SK-N-SH (cell line): ENCODE measurements at regions not wholly inside any gene's neighbourhood (a gene's known extent, or its start where the extent isn't known, plus 50 kb on each side); places are given as distances from the start of the nearest gene placed in this dataset.
A peak's percentile ranks its signal among the peaks of the same experiment; 100 is the strongest.

Experiments used
- CHD2 ChIP-seq: fragments of 150-350 bp; IDR thresholded peaks from 2 replicates; pipeline ENCODE4 v1.6.1; 2018; ENCODE audit warnings: low read length; ENCODE audit not compliant: partially characterized antibody
- ELF1 ChIP-seq: IDR thresholded peaks from 2 replicates; pipeline ENCODE4 v1.4.0; 2012
- GABPA ChIP-seq: IDR thresholded peaks from 2 replicates; pipeline ENCODE4 v1.4.0; 2012; ENCODE audit warnings: low read depth, mild to moderate bottlenecking
- NFIC ChIP-seq: IDR thresholded peaks from 2 replicates; pipeline ENCODE4 v1.4.0; 2012; ENCODE audit warnings: borderline replicate concordance
- TF ChIP-seq, protein P1 (sequence below): fragments of 200-600 bp; sonication (generic); IDR thresholded peaks from 2 replicates; pipeline ENCODE4 v1.6.1; 2017; ENCODE audit warnings: antibody characterized with exemption, mild to moderate bottlenecking, moderate library complexity
- TF ChIP-seq, protein P2 (sequence below): IDR thresholded peaks from 2 replicates; pipeline ENCODE4 v1.4.0; 2012; ENCODE audit warnings: low read depth, borderline replicate concordance

GRCh38 chr4:189792924-189793618 is 147.6 kb upstream of the FRG1 start:
- TF ChIP-seq NFIC: no peak
- TF ChIP-seq, protein P1, sequence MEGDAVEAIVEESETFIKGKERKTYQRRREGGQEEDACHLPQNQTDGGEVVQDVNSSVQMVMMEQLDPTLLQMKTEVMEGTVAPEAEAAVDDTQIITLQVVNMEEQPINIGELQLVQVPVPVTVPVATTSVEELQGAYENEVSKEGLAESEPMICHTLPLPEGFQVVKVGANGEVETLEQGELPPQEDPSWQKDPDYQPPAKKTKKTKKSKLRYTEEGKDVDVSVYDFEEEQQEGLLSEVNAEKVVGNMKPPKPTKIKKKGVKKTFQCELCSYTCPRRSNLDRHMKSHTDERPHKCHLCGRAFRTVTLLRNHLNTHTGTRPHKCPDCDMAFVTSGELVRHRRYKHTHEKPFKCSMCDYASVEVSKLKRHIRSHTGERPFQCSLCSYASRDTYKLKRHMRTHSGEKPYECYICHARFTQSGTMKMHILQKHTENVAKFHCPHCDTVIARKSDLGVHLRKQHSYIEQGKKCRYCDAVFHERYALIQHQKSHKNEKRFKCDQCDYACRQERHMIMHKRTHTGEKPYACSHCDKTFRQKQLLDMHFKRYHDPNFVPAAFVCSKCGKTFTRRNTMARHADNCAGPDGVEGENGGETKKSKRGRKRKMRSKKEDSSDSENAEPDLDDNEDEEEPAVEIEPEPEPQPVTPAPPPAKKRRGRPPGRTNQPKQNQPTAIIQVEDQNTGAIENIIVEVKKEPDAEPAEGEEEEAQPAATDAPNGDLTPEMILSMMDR: peak; percentile 86
- TF ChIP-seq ELF1: no peak
- peak; percentile 12 for TF ChIP-seq CHD2
- TF ChIP-seq, protein P2, sequence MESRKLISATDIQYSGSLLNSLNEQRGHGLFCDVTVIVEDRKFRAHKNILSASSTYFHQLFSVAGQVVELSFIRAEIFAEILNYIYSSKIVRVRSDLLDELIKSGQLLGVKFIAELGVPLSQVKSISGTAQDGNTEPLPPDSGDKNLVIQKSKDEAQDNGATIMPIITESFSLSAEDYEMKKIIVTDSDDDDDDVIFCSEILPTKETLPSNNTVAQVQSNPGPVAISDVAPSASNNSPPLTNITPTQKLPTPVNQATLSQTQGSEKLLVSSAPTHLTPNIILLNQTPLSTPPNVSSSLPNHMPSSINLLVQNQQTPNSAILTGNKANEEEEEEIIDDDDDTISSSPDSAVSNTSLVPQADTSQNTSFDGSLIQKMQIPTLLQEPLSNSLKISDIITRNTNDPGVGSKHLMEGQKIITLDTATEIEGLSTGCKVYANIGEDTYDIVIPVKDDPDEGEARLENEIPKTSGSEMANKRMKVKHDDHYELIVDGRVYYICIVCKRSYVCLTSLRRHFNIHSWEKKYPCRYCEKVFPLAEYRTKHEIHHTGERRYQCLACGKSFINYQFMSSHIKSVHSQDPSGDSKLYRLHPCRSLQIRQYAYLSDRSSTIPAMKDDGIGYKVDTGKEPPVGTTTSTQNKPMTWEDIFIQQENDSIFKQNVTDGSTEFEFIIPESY: no peak
- TF ChIP-seq GABPA: no peak
